Karpas-422 (cell line): ENCODE measurements at regions not wholly inside any gene's neighbourhood (a gene's known extent, or its start where the extent isn't known, plus 50 kb on each side); places are given as distances from the start of the nearest gene placed in this dataset.

Experiments
- DNase-seq: peaks from one replicate; pipeline ENCODE4 v3.0.0-alpha.2; 2015
- H2AFZ ChIP-seq: fragments of 200-600 bp; sonication (generic); 2 replicates; pipeline ENCODE4 v1.6.1; 2014; ENCODE audit warnings: antibody characterized with exemption, low read length, mixed read lengths
- H3K27ac ChIP-seq: fragments of 200-600 bp; sonication (generic); 2 replicates; pipeline ENCODE4 v1.5.1; 2014; ENCODE audit warnings: mild to moderate bottlenecking, low read length, moderate library complexity
- H3K27me3 ChIP-seq: fragments of 200-600 bp; sonication (generic); 2 replicates; pipeline ENCODE4 v1.6.1; 2014; ENCODE audit warnings: low read length, mixed read lengths
- H3K36me3 ChIP-seq: fragments of 200-600 bp; sonication (generic); 2 replicates; pipeline ENCODE4 v1.6.1; 2014; ENCODE audit warnings: low read length, mixed read lengths; ENCODE audit not compliant: insufficient read depth
- H3K4me1 ChIP-seq: fragments of 200-600 bp; sonication (generic); 2 replicates; pipeline ENCODE4 v1.6.1; 2014; ENCODE audit warnings: mild to moderate bottlenecking, low read length, mixed read lengths
- H3K4me2 ChIP-seq: fragments of 200-600 bp; sonication (generic); 2 replicates; pipeline ENCODE4 v1.6.1; 2014; ENCODE audit warnings: low read length, low read depth, mild to moderate bottlenecking; ENCODE audit not compliant: poor library complexity, severe bottlenecking
- H3K4me3 ChIP-seq: fragments of 200-600 bp; sonication (generic); 2 replicates; pipeline ENCODE4 v1.5.1; 2014; ENCODE audit warnings: mild to moderate bottlenecking, antibody characterized with exemption, low read length, mixed read lengths
- H3K79me2 ChIP-seq: fragments of 200-600 bp; sonication (generic); 2 replicates; pipeline ENCODE4 v1.6.1; 2014; ENCODE audit warnings: mild to moderate bottlenecking, low read length, mixed read lengths
- H3K9ac ChIP-seq: fragments of 200-600 bp; sonication (generic); 2 replicates; pipeline ENCODE4 v1.6.0; 2014; ENCODE audit warnings: low read length
- H3K9me2 ChIP-seq: fragments of 200-600 bp; sonication (generic), shearing (Covaris generic); replicated peaks from 2 replicates; pipeline ENCODE4 v1.6.0; 2014; ENCODE audit warnings: mild to moderate bottlenecking, low read length, moderate library complexity; ENCODE audit not compliant: insufficient read depth
- H3K9me3 ChIP-seq: fragments of 300-700, 200-600 bp; sonication (generic); 2 replicates; pipeline ENCODE4 v1.6.1; 2014; ENCODE audit warnings: low read length, mixed read lengths
- H4K20me1 ChIP-seq: fragments of 200-600 bp; sonication (generic); 2 replicates; pipeline ENCODE4 v1.6.1; 2014; ENCODE audit warnings: mild to moderate bottlenecking, antibody characterized with exemption, low read length, low read depth; ENCODE audit not compliant: insufficient read depth

DNA sequence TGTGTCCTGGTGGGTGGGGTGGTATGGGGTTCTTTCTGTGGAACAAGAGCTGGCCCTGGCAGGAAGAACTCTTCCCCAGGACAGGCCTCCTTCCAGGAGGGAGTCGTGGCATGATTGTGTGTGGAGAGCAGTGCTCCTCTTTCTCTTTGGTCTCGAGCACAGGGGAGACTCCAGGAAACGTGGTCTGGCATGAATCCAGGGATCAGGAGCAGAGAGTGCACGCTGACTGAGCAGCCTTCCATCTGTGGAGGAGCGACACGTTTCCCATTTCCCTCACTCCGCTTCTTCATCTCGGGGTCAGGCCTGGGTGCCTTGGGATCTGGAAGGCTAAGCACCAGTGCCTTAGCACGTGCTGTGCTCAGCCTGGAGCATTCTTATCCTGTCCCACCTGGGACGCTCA, 132.0 kb upstream of the HDAC4 start:
- H3K9me2 ChIP-seq, result no peaks in the 10 kb centered on the region
- H3K4me2 ChIP-seq, result no peak overlapping the region
- H3K27ac ChIP-seq, result no peak overlapping the region
- no peaks in the 10 kb centered on the region for H3K9me3 ChIP-seq
- H3K4me1 ChIP-seq, result no peaks in the 10 kb centered on the region
- no peak overlapping the region for H2AFZ ChIP-seq
- no peak overlapping the region for H3K9ac ChIP-seq
- no peaks in the 10 kb centered on the region for H3K36me3 ChIP-seq
- DNase-seq, result no peak
- no peaks in the 10 kb centered on the region for H3K27me3 ChIP-seq
- H4K20me1 ChIP-seq, result no peaks in the 10 kb centered on the region
- H3K79me2 ChIP-seq, result no peaks in the 10 kb centered on the region
- H3K4me3 ChIP-seq, result no peak overlapping the region

DNA sequence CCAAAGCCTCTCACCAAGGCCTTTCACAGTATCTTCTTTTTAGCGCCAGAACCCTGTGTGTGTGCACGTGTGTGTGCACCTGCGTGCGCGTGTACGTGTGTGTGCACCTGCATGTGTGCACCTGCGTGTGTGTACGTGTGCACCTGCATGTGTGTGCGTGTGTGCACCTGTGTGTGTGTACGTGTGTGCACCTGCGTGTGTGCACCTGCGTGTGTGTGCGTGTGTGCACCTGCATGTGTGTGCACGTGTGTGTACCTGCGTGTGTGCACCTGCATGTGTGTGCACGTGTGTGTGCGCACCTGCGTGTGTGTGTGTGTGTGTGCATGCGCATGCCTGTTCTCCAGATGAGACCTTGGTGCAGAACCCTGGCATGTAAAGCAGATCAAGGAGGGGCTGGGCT, 131.4 kb upstream of the HDAC4 start:
- no peaks in the 10 kb centered on the region for H4K20me1 ChIP-seq
- no peak overlapping the region for H3K4me2 ChIP-seq
- H3K4me3 ChIP-seq, result no peak overlapping the region
- H3K27me3 ChIP-seq, result no peaks in the 10 kb centered on the region
- H3K9me3 ChIP-seq, result no peaks in the 10 kb centered on the region
- no peak overlapping the region for H3K27ac ChIP-seq
- H3K36me3 ChIP-seq, result no peaks in the 10 kb centered on the region
- no peak overlapping the region for H3K9ac ChIP-seq
- no peak overlapping the region for H2AFZ ChIP-seq
- H3K9me2 ChIP-seq, result no peaks in the 10 kb centered on the region
- H3K79me2 ChIP-seq, result no peaks in the 10 kb centered on the region
- no peak for DNase-seq
- H3K4me1 ChIP-seq, result no peaks in the 10 kb centered on the region

- no peaks in the 10 kb centered on the region for H3K4me1 ChIP-seq
- no peaks in the 10 kb centered on the region for H3K36me3 ChIP-seq
- no peak overlapping the region for H3K9ac ChIP-seq
- no peak for DNase-seq
- no peaks in the 10 kb centered on the region for H3K27me3 ChIP-seq
- H3K9me2 ChIP-seq, result no peaks in the 10 kb centered on the region
- H3K4me3 ChIP-seq, result no peak overlapping the region
- H3K4me2 ChIP-seq, result no peak overlapping the region
- no peaks in the 10 kb centered on the region for H3K9me3 ChIP-seq
- H2AFZ ChIP-seq, result no peak overlapping the region
- H3K79me2 ChIP-seq, result no peaks in the 10 kb centered on the region
- no peak overlapping the region for H3K27ac ChIP-seq
- no peaks in the 10 kb centered on the region for H4K20me1 ChIP-seq
Measured at GRCh38 chr2:239531456-239532241, 130.8 kb upstream of the HDAC4 start.

DNA sequence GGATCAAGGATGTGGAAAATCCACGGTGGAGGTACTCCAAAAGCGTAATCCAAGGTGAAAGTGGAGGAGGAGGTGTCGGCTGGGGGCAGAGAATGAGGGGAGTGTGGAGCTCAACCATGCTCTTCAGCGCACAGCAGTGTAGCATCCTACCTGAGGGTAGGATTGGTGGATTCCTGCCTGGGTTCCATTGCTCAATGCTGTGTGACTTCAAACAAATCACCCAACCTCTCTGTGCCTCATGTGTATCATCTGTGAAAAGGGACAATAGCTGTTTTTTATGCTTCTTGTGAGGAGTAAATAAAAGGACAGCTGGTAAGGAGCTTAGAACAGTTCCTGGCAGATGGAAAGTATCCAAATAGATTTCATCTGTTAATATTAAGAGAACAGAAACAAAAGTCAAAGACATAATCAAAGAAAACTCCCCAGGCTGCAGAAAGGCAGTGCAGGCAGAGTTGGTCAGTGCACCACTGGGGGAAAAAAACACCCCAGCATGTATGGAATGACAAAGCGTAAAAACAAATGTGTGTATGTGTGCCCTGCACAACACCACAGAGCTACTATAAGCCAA, 130.0 kb upstream of the HDAC4 start:
- Histone ChIP-seq H2AFZ (no peak overlapping the region), H3K9me3 (no peaks in the 10 kb centered on the region), H3K4me1 (no peaks in the 10 kb centered on the region), H3K27ac (no peak overlapping the region), H3K36me3 (no peaks in the 10 kb centered on the region), H3K4me3 (no peak overlapping the region), H3K79me2 (no peaks in the 10 kb centered on the region), H3K9me2 (no peaks in the 10 kb centered on the region), H3K9ac (no peak overlapping the region), H3K27me3 (no peaks in the 10 kb centered on the region), H4K20me1 (no peaks in the 10 kb centered on the region), H3K4me2 (no peak overlapping the region)
- DNase-seq, result no peak

DNA sequence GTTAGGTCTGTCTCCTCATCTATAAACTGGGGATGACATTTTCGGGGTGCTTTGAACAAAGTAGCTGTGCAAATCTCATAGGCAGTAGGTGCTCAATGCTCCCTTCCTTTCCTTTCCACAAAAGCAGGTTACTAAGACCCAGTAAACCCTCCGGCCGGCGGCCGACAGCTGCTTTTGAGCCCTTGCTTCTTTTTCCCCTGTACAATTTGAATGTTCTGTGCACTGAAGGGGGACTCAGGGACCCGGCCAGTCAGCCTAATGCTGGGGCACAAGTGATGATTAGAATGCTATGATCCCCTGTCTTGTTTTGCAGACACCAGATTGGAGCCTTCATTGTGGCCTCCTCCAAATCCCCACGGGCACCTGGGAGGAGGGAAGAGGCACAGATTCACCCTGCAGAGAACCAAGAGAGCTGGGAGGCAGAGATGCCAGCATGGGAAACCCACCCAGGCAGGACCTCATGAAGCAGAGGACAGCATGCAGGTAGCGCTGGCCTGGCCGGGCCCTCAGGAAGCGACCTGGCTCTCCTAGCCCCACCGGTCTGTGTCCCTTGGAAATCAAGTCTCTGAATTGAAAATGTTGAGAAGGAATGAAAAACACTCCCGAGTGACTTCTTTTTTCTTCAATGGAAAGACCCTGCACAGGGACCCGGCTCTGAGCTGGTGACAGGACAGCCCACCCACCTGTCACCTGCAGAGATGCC, 128.6 kb upstream of the HDAC4 start:
- Histone ChIP-seq H3K27ac (no peak overlapping the region), H3K9me3 (no peaks in the 10 kb centered on the region), H3K9me2 (no peaks in the 10 kb centered on the region), H3K79me2 (no peaks in the 10 kb centered on the region), H4K20me1 (no peaks in the 10 kb centered on the region), H3K4me2 (no peak overlapping the region), H3K9ac (no peak overlapping the region), H2AFZ (no peak overlapping the region), H3K4me3 (no peak overlapping the region), H3K27me3 (no peaks in the 10 kb centered on the region), H3K36me3 (no peaks in the 10 kb centered on the region), H3K4me1 (no peaks in the 10 kb centered on the region)
- DNase-seq, result no peak

DNA sequence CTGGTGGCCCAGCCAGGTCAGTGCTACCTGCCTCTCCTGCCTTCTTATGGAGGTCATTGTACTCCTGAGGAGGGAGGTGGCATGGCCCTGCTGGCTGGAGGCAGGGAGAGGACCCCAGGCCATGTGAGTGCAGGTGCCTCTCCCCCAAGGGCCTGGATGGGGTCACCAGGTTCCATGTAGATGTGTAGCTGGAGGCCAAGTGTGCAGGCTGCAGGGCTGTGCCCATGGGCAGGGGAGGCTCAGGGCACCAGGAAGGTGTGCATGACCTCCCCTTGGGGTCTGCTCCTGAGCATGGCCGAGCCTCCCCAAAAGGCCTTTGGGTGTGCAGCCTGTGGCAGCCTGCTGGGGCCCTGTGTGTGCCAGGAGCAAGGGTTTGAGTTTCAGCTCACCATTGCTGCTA, 128.1 kb upstream of the HDAC4 start:
- no peak overlapping the region for H3K9ac ChIP-seq
- no peak overlapping the region for H3K27ac ChIP-seq
- no peaks in the 10 kb centered on the region for H3K9me2 ChIP-seq
- no peaks in the 10 kb centered on the region for H3K79me2 ChIP-seq
- H2AFZ ChIP-seq, result no peak overlapping the region
- no peak overlapping the region for H3K4me2 ChIP-seq
- H3K4me1 ChIP-seq, result no peaks in the 10 kb centered on the region
- no peak for DNase-seq
- no peaks in the 10 kb centered on the region for H3K9me3 ChIP-seq
- no peaks in the 10 kb centered on the region for H3K36me3 ChIP-seq
- H3K27me3 ChIP-seq, result no peaks in the 10 kb centered on the region
- H3K4me3 ChIP-seq, result no peak overlapping the region
- no peaks in the 10 kb centered on the region for H4K20me1 ChIP-seq

GRCh38 chr2:239528146-239528545, 127.3 kb upstream of the HDAC4 start:
- no peaks in the 10 kb centered on the region for H4K20me1 ChIP-seq
- no peaks in the 10 kb centered on the region for H3K36me3 ChIP-seq
- no peak overlapping the region for H2AFZ ChIP-seq
- H3K9me3 ChIP-seq, result no peaks in the 10 kb centered on the region
- DNase-seq, result no peak
- H3K9me2 ChIP-seq, result no peaks in the 10 kb centered on the region
- H3K9ac ChIP-seq, result no peak overlapping the region
- no peak overlapping the region for H3K27ac ChIP-seq
- no peaks in the 10 kb centered on the region for H3K4me1 ChIP-seq
- no peak overlapping the region for H3K4me2 ChIP-seq
- no peaks in the 10 kb centered on the region for H3K79me2 ChIP-seq
- no peaks in the 10 kb centered on the region for H3K27me3 ChIP-seq
- H3K4me3 ChIP-seq, result no peak overlapping the region

DNA sequence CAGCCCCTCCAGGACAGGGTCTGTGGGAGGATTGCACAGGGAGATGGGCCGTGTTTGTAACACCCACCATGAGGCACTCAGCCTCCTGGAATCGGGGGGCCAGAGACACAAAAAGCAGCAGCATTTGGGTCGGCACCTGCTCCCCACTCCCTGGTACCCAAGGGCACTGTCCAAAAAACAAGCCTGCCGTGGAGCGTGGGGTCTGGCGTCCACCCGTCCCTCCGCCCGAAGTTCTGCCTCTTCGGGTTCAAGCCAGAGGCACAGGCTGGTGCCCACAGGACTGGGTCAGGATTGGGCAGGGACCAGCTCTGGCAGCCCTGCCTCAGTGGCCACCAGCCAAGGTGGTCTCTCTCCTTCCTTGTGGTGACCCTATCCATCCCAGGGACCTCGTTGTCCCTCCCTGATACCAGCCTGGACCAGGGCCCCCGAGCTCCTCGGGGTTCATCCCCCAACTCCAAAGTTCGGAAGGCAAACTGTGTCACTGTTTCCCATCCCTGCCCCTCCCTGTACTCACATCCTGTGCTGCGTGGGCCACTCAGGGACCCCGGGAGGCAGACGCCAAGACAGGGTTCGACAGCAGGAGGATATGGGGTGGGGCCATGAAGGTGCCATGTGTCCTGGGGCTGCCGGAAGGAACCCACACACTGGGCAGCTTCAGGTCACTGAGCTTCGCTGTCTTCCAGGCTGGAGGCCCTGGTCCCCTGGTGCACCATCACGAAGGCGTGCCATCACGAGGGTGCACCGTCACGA, 126.0 kb upstream of the HDAC4 start:
- Histone ChIP-seq H3K27me3 (no peaks in the 10 kb centered on the region), H2AFZ (no peak overlapping the region), H3K4me2 (no peak overlapping the region), H3K9me3 (no peaks in the 10 kb centered on the region), H3K36me3 (no peaks in the 10 kb centered on the region), H4K20me1 (no peaks in the 10 kb centered on the region), H3K9ac (no peak overlapping the region), H3K27ac (no peak overlapping the region), H3K9me2 (no peaks in the 10 kb centered on the region), H3K4me1 (no peaks in the 10 kb centered on the region), H3K4me3 (no peak overlapping the region), H3K79me2 (no peaks in the 10 kb centered on the region)
- DNase-seq, result no peak
